ENCODE measurements at regions not wholly inside any gene's neighbourhood (a gene's known extent, or its start where the extent isn't known, plus 50 kb on each side); places are given as distances from the start of the nearest gene placed in this dataset.
A peak's percentile ranks its signal among the peaks of the same experiment; 100 is the strongest.

- no peak for DNase-seq (ENCODE audit: low read depth in 2 of 2)
Measured at GRCh38 chr13:32861304-32861703, 154.9 kb upstream of the KL start.

GRCh38 chr13:32863596-32863995 is 152.6 kb upstream of the KL start:
- DNase-seq (ENCODE audit: low read depth in 2 of 2), result no peak

DNA sequence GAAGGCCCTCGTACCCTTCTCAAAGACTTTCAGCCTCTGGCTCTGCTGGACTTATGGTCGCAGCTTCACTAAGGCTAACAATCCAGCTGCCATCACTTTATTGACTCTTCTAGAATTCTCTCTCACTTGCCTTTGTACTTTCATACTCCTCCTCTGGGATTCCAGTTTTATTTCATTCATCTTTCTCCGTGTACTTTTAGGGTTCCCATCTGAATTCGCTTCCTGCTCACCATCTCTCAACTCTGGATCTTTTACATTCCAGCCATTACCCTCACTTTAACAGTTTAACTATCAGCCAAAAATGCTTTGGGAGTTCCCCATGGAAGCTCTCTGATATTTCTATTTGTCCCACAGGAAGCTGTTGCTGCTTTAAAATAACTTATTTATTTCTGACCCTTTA is 149.3 kb upstream of the KL start:
- DNase-seq (ENCODE audit: low read depth in 2 of 2), result no peak

DNA sequence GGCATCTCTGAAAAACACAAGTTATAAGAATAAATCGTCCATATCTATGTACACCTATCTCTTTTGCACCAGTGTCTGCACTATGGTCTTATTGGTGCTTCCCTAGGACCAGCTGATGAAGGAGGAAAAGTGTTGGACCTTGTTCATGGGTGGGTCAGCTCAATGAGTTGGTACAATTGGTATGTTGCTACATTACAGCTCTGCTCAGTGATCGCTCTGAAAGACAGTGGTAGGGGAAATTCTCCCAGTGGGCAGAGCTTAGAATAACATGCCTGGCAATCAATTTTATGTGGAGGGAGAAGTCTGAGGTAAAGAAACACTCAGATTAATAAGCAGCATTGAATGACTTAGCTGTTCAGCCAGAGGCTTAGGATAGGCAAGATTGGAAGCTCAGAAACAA is 138.7 kb upstream of the KL start:
- DNase-seq (ENCODE audit: low read depth in 2 of 2), result no peak

DNA sequence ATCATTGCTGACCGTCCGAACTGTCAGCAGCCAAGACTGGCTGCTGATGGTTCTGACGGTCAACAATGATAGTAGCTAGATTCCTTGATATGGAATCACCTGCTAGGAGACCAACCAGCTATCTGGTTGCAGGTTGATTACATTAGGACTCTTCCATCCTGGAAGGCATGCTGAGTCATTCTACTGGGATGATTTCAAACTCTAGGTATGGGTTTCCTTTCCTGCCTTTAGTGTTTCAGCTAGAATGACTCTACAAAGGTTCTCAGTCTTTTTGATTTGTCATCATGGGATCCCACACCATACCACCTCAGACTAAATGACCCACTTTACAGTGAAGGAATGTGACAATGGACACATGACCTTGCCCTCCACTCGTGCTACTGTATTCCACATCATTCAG is 138.1 kb upstream of the KL start:
- no peak for DNase-seq (ENCODE audit: low read depth in 2 of 2)

DNA sequence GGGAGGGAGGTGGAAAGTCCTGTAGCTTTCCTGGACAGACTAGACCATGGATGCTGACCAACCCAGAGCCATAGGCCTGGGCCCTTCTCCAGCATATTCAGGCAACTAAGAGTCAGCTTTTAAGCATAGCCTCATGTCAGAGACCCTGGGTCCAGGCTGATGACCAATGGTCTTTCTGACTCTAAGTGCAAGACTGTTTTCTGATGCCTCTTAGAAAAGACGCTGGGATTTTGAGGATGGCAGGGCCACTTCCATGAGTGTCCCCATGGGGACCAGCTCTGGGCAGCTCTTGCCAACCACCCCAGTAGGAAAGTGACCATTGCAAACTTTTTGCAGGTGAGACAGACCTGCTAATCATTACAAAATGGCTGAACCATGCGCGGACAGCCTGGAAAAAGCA is 135.6 kb upstream of the KL start:
- no peak for DNase-seq (ENCODE audit: low read depth in 2 of 2)

DNA sequence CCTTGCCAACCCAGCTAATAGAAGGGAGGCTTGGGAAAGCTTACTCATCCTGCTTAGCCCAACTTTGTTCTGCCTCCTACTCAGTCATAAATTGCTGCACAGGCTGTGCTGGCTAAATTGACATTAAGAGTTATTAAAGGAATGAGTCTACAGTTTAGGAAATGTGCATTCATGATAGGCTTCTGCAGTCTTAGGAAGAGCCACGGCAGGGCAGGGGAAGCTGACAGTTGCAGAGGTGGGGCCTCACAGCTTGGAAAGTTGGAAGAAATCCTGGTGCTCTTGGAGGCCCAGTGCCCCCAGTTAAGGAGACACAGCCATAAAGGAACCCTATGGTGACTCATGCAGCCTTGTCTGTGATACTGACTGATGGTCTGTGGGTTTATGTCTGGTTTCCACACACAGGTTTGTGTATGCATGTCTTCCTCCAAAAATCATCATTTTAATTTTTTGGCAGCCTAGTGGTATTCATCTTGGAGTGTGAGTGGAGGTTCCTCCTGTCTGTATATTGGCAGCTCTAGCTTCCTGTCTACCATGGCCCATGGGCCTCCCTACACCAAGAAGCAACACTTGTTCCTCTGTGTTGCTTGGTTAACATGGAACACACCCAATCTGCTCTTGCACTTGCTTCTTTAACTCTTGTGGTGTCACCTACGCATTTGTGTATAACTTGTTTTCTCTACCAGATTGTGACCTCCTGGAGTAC is 135.0 kb upstream of the KL start:
- peak; percentile 63 to 72 for DNase-seq (ENCODE audit: low read depth in 2 of 2)

DNA sequence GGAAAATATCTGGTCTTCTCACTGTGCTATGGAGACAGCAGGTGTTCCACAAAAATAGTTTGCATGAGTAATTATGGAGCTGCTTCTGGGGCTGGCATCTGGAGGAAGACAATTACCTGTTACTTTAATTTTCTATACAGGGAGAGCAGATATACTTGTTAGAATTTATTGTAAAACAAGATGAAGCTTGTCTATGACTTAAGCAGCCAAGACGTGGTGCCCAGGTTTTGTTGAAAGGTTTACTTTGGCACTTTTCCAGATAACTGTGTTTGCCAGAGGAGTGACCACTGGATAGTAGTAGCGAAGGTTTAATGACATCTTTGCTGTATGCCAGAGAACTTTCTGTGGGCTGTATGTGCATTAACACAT is 134.5 kb upstream of the KL start:
- no peak for DNase-seq (ENCODE audit: low read depth in 2 of 2)

- DNase-seq (ENCODE audit: low read depth in 2 of 2), result no peak
Measured at GRCh38 chr13:32882691-32883090, 133.5 kb upstream of the KL start.

GRCh38 chr13:32883474-32883873 is 132.7 kb upstream of the KL start:
- DNase-seq (ENCODE audit: low read depth in 2 of 2), result no peak

DNA sequence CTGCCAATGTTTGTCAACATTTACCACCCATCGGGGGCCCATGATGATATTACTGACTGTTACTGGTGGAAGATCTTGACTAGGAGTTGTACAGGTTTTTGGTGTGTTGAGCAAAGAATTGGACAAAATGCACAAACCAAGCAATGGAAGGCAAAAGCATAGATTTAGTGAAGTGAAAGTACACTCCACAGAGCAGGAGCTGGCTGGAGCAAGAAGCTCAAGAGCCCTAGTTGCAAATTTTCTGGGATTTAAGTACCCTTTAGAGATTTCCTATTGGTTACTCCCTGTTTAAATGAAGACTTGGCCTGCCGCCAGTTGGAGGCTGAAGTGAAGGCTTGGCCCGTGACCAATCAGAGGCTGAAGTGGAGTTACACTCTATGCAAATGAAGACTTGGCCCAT is 128.6 kb upstream of the KL start:
- no peak for DNase-seq (ENCODE audit: low read depth in 2 of 2)

GRCh38 chr13:32889986-32890565 is 126.1 kb upstream of the KL start:
- no peak for DNase-seq (ENCODE audit: low read depth in 2 of 2)

GRCh38 chr13:32893176-32893575 is 123.0 kb upstream of the KL start:
- no peak for DNase-seq (ENCODE audit: low read depth in 2 of 2)

GRCh38 chr13:32894589-32895001 is 121.6 kb upstream of the KL start:
- peak in 1 of 2 experiments; percentile 19 for DNase-seq (ENCODE audit: low read depth in 2 of 2)

GRCh38 chr13:32895296-32895695 is 120.9 kb upstream of the KL start:
- DNase-seq (ENCODE audit: low read depth in 2 of 2), result no peak

DNA sequence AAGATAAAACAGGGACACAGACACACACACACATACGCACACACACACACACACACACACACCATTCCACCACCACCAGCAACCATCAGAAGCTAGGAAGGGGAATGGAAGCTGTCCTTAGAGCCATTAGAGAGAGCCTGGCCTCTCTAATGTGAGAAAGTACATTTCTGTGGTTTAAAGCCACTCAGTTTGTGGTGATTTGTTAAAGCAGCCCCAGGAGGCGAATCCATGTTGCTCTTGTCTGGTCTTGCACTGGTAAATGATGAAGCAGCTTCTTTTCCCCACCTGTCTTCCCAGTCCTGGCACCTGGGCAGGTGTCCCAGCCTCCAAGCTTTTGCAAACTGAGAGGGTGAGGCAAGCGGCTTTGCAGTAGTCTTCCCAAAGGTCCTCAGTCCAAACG is 118.9 kb upstream of the KL start:
- DNase-seq (ENCODE audit: low read depth in 2 of 2), result no peak

DNA sequence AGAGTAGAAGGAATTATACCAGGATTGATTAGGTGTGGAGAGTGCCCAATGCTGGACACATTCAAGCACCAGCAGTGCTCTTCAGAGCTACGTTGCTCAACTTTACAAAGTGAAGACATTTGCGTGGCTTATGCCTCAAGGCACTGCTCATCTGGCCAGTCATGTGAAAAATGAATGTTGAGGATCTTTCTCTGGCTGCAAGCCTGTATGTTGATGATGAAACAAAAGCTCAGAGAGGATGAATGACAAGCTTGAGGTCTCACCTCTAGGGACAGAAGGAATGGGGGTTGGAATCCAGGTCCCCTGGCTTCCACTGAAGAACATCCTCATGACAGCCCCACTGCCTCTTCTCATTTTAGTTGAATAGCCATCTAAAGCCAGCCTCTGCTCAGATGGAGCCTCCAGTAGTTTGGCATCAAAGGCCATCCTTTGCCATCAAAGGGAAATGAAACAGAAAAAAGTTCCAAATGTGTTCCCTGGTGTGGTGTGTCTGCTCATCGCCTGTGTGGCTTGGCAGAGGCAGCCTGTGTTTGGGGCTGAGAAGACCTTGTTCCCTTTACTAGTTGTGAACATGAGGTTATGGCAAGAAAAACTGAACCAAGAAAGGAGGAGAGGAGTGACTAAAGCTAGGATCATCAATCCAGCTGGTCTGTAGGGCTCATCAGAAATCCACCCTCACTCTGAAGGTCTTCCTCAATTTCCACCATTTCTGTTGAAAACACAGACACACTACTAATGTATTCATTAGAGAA is 114.0 kb upstream of the KL start:
- DNase-seq (ENCODE audit: low read depth in 2 of 2), result no peak

GRCh38 chr13:32902874-32903273 is 113.3 kb upstream of the KL start:
- no peak for DNase-seq (ENCODE audit: low read depth in 2 of 2)

GRCh38 chr13:32903720-32904119 is 112.5 kb upstream of the KL start:
- DNase-seq (ENCODE audit: low read depth in 2 of 2), result no peak

- DNase-seq (ENCODE audit: low read depth in 2 of 2), result no peak
Measured at GRCh38 chr13:32904266-32904665, 112.0 kb upstream of the KL start.

GRCh38 chr13:32905063-32905863 is 111.0 kb upstream of the KL start:
- DNase-seq (ENCODE audit: low read depth in 2 of 2), result no peak

GRCh38 chr13:32905864-32906180 is 110.4 kb upstream of the KL start:
- DNase-seq (ENCODE audit: low read depth in 2 of 2), result no peak

GRCh38 chr13:32907211-32907610 is 109.0 kb upstream of the KL start:
- no peak for DNase-seq (ENCODE audit: low read depth in 2 of 2)
